Skeletal muscle tissue (tissue), 3 donors: ENCODE measurements at regions not wholly inside any gene's neighbourhood (a gene's known extent, or its start where the extent isn't known, plus 50 kb on each side); places are given as distances from the start of the nearest gene placed in this dataset.
"Not testable (repeated sequence)": the region's sequence is repeated elsewhere in the genome, so short reads cannot be mapped to it uniquely, and the experiment has no call there.

Source experiments
- H3K27ac ChIP-seq: one replicate; pipeline ENCODE4 v1.7.0; 2013; ENCODE audit warnings: mild to moderate bottlenecking, low read depth, low read length, inconsistent platforms
- H3K27me3 ChIP-seq, 3 donors: one replicate each; pipeline ENCODE4 v1.7.0; 2013; ENCODE audit warnings: low read length in 3 of 3; ENCODE audit not compliant: control insufficient read depth in 3 of 3, insufficient read depth in 3 of 3
- H3K36me3 ChIP-seq, 3 donors: one replicate each; pipeline ENCODE4 v1.7.0; 2013; ENCODE audit warnings: low read length in 3 of 3; ENCODE audit not compliant: control insufficient read depth in 3 of 3, insufficient read depth in 3 of 3
- H3K4me1 ChIP-seq, 3 donors: one replicate each; pipeline ENCODE4 v1.7.0; 2013; ENCODE audit warnings: low read length in 3 of 3, mild to moderate bottlenecking in 3 of 3; ENCODE audit not compliant: control insufficient read depth in 3 of 3, insufficient read depth in 3 of 3
- H3K4me3 ChIP-seq, 3 donors: one replicate each; pipeline ENCODE4 v1.7.0; 2013; ENCODE audit warnings: low read length in 3 of 3
- H3K9ac ChIP-seq, 3 donors: one replicate each; pipeline ENCODE4 v1.7.0; 2013; ENCODE audit warnings: low read length in 3 of 3, mild to moderate bottlenecking in 3 of 3, moderate library complexity in 2 of 3, low read depth in 1 of 3
- H3K9me3 ChIP-seq, 3 donors: one replicate each; pipeline ENCODE4 v1.7.0; 2013; ENCODE audit warnings: low read length in 3 of 3; ENCODE audit not compliant: control insufficient read depth in 3 of 3
- donor health status: Osteomylitis.

DNA sequence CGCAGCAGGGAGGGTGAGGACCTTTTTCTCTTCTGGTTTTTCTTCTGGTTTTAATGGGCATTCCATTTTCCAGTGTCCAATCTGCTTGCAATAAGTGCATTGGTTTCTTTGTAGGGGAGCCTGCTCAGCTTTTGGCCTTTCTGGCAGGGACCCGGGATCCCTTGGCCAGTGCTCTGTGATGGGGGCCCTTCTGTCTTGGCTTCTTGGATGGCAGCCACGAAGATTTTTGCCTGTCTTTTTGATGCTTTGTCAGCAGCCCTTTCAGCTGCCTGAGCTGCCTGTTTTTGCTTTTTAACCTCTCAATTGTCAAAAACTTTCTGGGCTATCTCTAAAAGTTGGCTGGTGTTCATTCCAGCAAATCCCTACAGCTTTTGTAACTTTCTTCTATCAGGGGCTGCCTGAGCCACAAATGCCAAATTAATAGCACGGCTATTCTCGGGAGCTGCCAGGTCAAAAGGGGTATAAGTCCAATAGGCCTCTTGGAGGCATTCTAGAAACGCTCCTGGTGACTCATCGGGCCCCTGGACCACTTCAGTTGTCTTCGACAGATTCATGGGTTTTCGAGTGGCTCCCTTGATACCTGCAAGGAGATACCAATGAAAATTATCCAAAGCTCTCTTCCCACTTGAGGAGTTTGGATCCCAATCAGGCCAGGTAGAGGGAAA is 179.9 kb upstream of the MBL2 start:
- Histone ChIP-seq H3K4me3 (no peak overlapping the region), H3K27ac (no peak overlapping the region), H3K27me3 (no peaks in the 10 kb centered on the region), H3K9ac (no peak overlapping the region), H3K36me3 (no peaks in the 10 kb centered on the region), H3K9me3 (no peaks in the 10 kb centered on the region), H3K4me1 (no peaks in the 10 kb centered on the region)

- no peaks in the 10 kb centered on the region for H3K27me3 ChIP-seq
- no peak overlapping the region for H3K4me3 ChIP-seq
Measured at GRCh38 chr10:52951824-52952223, 179.2 kb upstream of the MBL2 start.

GRCh38 chr10:52950578-52950977 is 178.0 kb upstream of the MBL2 start:
- Histone ChIP-seq H3K9ac (no peak overlapping the region), H3K27ac (no peak overlapping the region), H3K4me3 (no peak overlapping the region), H3K4me1 (no peaks in the 10 kb centered on the region), H3K9me3 (no peaks in the 10 kb centered on the region), H3K27me3 (no peaks in the 10 kb centered on the region), H3K36me3 (no peaks in the 10 kb centered on the region)

More at GRCh38 chr10:52951824-52952223, 179.2 kb upstream of the MBL2 start:
- Histone ChIP-seq H3K4me1 (no peaks in the 10 kb centered on the region), H3K9ac (no peak overlapping the region), H3K27ac (no peak overlapping the region), H3K36me3 (no peaks in the 10 kb centered on the region), H3K9me3 (no peaks in the 10 kb centered on the region)

DNA sequence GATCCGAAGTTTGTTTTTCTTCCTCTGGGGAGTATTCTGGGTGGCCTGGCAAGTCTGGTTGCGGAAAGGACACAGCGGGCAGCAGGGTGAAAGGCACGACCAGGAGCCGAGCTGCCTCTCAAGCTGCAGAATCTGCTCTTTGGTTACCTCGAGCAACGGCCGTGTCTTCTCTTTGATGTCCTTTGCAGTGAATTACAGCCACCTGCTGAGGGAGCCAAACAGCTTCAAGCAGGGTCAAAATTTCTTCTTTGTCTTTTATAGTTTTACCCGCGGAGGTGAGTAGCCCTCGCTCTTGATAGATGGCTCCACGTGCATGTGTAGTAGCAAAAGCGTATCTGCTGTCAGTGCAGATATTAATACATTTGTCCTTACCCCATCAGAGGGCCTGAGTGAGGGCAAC is 177.3 kb upstream of the MBL2 start:
- Histone ChIP-seq H3K9ac (no peak overlapping the region), H3K4me3 (no peak overlapping the region), H3K36me3 (no peaks in the 10 kb centered on the region), H3K9me3 (no peaks in the 10 kb centered on the region), H3K4me1 (no peaks in the 10 kb centered on the region), H3K27ac (no peak overlapping the region), H3K27me3 (no peaks in the 10 kb centered on the region)

GRCh38 chr10:52946486-52946885 is 173.9 kb upstream of the MBL2 start:
- Histone ChIP-seq H3K4me1 (no peaks in the 10 kb centered on the region), H3K9me3 (no peaks in the 10 kb centered on the region), H3K27ac (no peak overlapping the region), H3K4me3 (no peak overlapping the region), H3K27me3 (no peaks in the 10 kb centered on the region), H3K9ac (no peak overlapping the region), H3K36me3 (no peaks in the 10 kb centered on the region)

GRCh38 chr10:52945521-52945920 is 172.9 kb upstream of the MBL2 start:
- H3K27ac ChIP-seq, H3K4me3 ChIP-seq, H3K36me3 ChIP-seq, H3K9me3 ChIP-seq, H3K4me1 ChIP-seq, H3K27me3 ChIP-seq, H3K9ac ChIP-seq: not testable (repeated sequence)

GRCh38 chr10:52940921-52941320 is 168.3 kb upstream of the MBL2 start:
- Histone ChIP-seq H3K9ac (no peak overlapping the region), H3K27ac (no peak overlapping the region), H3K9me3 (no peaks in the 10 kb centered on the region), H3K4me1 (no peaks in the 10 kb centered on the region), H3K27me3 (no peaks in the 10 kb centered on the region), H3K36me3 (no peaks in the 10 kb centered on the region), H3K4me3 (no peak overlapping the region)

DNA sequence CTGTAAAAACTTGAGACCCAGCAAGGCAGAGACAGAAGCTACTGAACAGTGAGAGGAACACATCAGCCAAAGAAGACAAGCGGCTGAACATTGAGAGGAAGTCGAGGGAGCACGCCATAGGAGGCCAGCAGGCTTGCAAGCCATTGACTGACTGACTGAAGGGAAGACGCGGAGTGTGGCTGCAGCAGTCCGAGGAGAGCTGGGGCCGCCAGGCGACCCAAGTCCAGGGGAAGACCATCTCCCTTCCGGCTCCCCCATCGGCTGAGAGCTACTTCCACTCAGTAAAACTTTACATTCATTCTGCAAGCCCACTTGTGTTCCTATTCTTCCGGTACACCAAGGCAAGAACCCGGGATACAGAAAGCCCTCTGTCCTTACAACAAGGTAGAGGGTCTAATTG is 167.3 kb upstream of the MBL2 start:
- Histone ChIP-seq H3K27ac (no peak overlapping the region), H3K36me3 (no peaks in the 10 kb centered on the region), H3K4me3 (no peak overlapping the region), H3K4me1 (no peaks in the 10 kb centered on the region), H3K27me3 (no peaks in the 10 kb centered on the region), H3K9me3 (no peaks in the 10 kb centered on the region), H3K9ac (no peak overlapping the region)

- Histone ChIP-seq H3K4me3 (no peak overlapping the region), H3K9me3 (no peaks in the 10 kb centered on the region), H3K27ac (no peak overlapping the region), H3K27me3 (no peaks in the 10 kb centered on the region), H3K36me3 (no peaks in the 10 kb centered on the region), H3K4me1 (no peaks in the 10 kb centered on the region), H3K9ac (no peak overlapping the region)
Measured at GRCh38 chr10:52933748-52934147, 161.2 kb upstream of the MBL2 start.

DNA sequence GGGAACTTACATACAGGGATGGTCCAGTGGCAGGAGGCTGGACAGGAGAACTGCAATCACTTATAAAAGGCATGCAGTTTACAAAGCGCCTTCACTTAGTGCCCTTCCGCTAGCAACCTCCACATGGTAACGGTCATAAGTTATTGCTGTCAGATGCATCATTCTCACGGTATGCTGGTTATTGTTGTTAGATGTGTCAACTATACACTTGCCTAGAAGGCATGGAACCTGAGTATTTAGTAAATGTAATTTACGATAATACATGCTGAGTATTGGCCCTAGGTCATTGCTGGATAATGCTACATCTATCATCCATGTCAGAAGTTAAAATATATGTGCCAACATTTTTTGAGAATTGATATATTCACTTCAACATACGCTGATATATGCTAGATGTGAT is 155.1 kb upstream of the MBL2 start:
- no peak overlapping the region for H3K27ac ChIP-seq
- H3K27me3 ChIP-seq: no peaks in the 10 kb centered on the region
- no peak overlapping the region for H3K4me3 ChIP-seq
- no peaks in the 10 kb centered on the region for H3K9me3 ChIP-seq
- no peaks in the 10 kb centered on the region for H3K36me3 ChIP-seq
- no peak overlapping the region for H3K9ac ChIP-seq
- no peaks in the 10 kb centered on the region for H3K4me1 ChIP-seq

DNA sequence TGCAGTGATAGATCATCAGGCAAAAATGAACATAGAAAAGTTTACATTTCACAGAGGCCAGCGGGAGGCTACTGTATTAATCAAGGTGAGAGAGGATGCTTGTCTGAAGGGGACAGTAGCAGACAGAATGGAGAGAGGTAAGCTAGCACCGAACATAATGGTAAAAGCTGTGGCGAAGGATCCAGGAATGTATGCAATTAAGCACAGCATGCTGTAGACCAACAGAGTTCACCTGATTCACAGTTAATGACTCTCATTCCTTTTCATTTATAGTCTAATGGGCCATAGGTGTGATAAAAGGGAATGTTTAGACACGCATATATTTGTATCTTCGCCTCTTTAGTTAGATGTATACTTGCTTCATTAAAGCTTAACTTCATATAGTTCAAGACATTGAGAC is 150.9 kb upstream of the MBL2 start:
- Histone ChIP-seq H3K9me3 (no peaks in the 10 kb centered on the region), H3K36me3 (no peaks in the 10 kb centered on the region), H3K27me3 (no peaks in the 10 kb centered on the region)

More for the DNA sequence above, 150.9 kb upstream of the MBL2 start:
- H3K9ac ChIP-seq: no peak overlapping the region
- H3K4me1 ChIP-seq: no peaks in the 10 kb centered on the region
- H3K27ac ChIP-seq: no peak overlapping the region
- no peak overlapping the region for H3K4me3 ChIP-seq
